ENCODE measurements at regions not wholly inside any gene's neighbourhood (a gene's known extent, or its start where the extent isn't known, plus 50 kb on each side); places are given as distances from the start of the nearest gene placed in this dataset.

DNA sequence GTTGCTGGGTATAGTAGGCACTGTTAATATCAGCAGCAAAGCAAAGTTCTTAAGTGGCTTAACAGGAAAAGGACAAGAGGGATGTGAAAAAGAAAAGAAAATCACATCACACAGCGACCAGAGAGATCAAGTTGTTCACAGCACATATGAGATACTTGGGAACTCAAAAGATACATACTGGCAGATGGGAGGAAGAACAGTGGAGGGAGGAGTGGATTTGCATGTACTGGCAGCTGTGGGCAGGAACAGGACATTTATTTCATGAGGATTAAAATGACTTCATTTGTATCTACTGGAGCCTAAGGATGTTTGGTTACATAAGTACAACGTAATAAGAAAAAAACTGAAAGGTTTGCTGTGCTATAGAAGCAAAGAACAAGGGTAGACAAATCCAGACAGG, 136.5 kb upstream of the IFNG-AS1 start:
- H3K4me1 ChIP-seq, result no peaks in the 10 kb centered on the region
- TF ChIP-seq EP300 (IDR thresholded peaks at IDR 0.05) (no peak), CTCF (IDR thresholded peaks at IDR 0.05) (no peak), POLR2A (IDR thresholded peaks at IDR 0.05) (no peak)
- H3K9me3 ChIP-seq, result peaks cover 0 to 4% (median 0%) of the 10 kb centered on the region in 4 donors
- H3K27me3 ChIP-seq, result no peaks in the 10 kb centered on the region
- WGBS, 2 donors, result 70 to 80% methylated on average over 2 of the region's 2 CpGs
- no peak for DNase-seq (ENCODE audit: low spot score in 2 of 2)
- H3K4me3 ChIP-seq, result no peak overlapping the region
- H3K27ac ChIP-seq, result no peak overlapping the region
- H3K36me3 ChIP-seq, result no peaks in the 10 kb centered on the region

DNA sequence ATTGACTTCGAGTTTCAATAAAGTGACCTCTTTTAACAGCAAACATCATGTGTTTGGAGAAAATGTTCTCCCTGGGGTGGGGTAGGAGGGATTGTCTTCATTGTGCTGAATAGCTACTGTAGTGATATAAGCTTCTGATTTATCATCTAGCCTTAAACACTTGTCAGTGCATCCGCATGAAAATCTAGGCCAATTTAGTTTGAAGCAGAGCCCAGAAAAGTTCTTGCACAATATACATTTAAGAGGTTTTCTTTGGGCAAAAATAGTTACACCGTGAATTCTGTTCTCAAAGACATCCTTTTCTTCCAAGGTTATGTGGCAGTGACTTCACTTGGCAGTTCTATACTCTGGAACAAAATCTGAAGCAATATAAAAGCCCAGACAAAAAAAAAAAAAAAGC, 136.0 kb upstream of the IFNG-AS1 start:
- no peaks in the 10 kb centered on the region for H3K36me3 ChIP-seq
- DNase-seq (ENCODE audit: low spot score in 2 of 2), result no peak
- TF ChIP-seq CTCF (IDR thresholded peaks at IDR 0.05) (no peak), EP300 (IDR thresholded peaks at IDR 0.05) (no peak), POLR2A (IDR thresholded peaks at IDR 0.05) (no peak)
- H3K4me1 ChIP-seq, result no peaks in the 10 kb centered on the region
- H3K27me3 ChIP-seq, result no peaks in the 10 kb centered on the region
- peaks cover 0 to 4% (median 2%) of the 10 kb centered on the region in 4 donors for H3K9me3 ChIP-seq
- WGBS, 2 donors, result 57 to 68% methylated on average over 3 of the region's 3 CpGs
- no peak overlapping the region for H3K27ac ChIP-seq
- no peak overlapping the region for H3K4me3 ChIP-seq

- H3K4me3 ChIP-seq, result no peak overlapping the region
- no peak for DNase-seq (ENCODE audit: low spot score in 2 of 2)
- no peak overlapping the region for H3K27ac ChIP-seq
- no peaks in the 10 kb centered on the region for H3K36me3 ChIP-seq
- no peaks in the 10 kb centered on the region for H3K27me3 ChIP-seq
- TF ChIP-seq EP300 (IDR thresholded peaks at IDR 0.05) (no peak), CTCF (IDR thresholded peaks at IDR 0.05) (no peak), POLR2A (IDR thresholded peaks at IDR 0.05) (no peak)
- H3K4me1 ChIP-seq, result no peaks in the 10 kb centered on the region
- peaks cover 0 to 5% (median 2%) of the 10 kb centered on the region in 4 donors for H3K9me3 ChIP-seq
- WGBS, 2 donors, result 73% methylated on average over 1 of the region's 1 CpG
Observed at GRCh38 chr12:67854351-67854750, 134.9 kb upstream of the IFNG-AS1 start.

GRCh38 chr12:67855103-67855502, 134.1 kb upstream of the IFNG-AS1 start:
- no peak overlapping the region for H3K4me3 ChIP-seq
- no peaks in the 10 kb centered on the region for H3K4me1 ChIP-seq
- TF ChIP-seq EP300 (IDR thresholded peaks at IDR 0.05) (no peak), CTCF (IDR thresholded peaks at IDR 0.05) (no peak), POLR2A (IDR thresholded peaks at IDR 0.05) (no peak)
- H3K36me3 ChIP-seq, result no peaks in the 10 kb centered on the region
- no peak for DNase-seq (ENCODE audit: low spot score in 2 of 2)
- H3K27ac ChIP-seq, result no peak overlapping the region
- H3K27me3 ChIP-seq, result no peaks in the 10 kb centered on the region
- peaks cover 0 to 5% (median 2%) of the 10 kb centered on the region in 4 donors for H3K9me3 ChIP-seq

- TF ChIP-seq POLR2A (IDR thresholded peaks at IDR 0.05) (no peak), EP300 (IDR thresholded peaks at IDR 0.05) (no peak), CTCF (IDR thresholded peaks at IDR 0.05) (no peak)
- Histone ChIP-seq H3K27me3 (no peaks in the 10 kb centered on the region), H3K36me3 (no peaks in the 10 kb centered on the region), H3K9me3 (peaks cover 0 to 3% (median 0%) of the 10 kb centered on the region in 4 donors), H3K4me1 (no peaks in the 10 kb centered on the region), H3K27ac (no peak overlapping the region), H3K4me3 (no peak overlapping the region)
- 85 to 86% methylated on average over 4 of the region's 4 CpGs for WGBS, 2 donors
- DNase-seq (ENCODE audit: low spot score in 2 of 2), result no peak
Observed at GRCh38 chr12:67871231-67871630, 118.0 kb upstream of the IFNG-AS1 start.
